H1 (cell line): ENCODE measurements at regions not wholly inside any gene's neighbourhood (a gene's known extent, or its start where the extent isn't known, plus 50 kb on each side); places are given as distances from the start of the nearest gene placed in this dataset.
A peak's percentile ranks its signal among the peaks of the same experiment; 100 is the strongest.

Experiments used
- CREB1 ChIP-seq: IDR thresholded peaks from 2 replicates; pipeline ENCODE4 v1.6.1; 2012; ENCODE audit warnings: inconsistent platforms
- GTF2F1 ChIP-seq: IDR thresholded peaks from 2 replicates; pipeline ENCODE4 v1.6.1; 2012; ENCODE audit warnings: low read depth, low read length, improper control_type of control experiment, borderline replicate concordance
- HDAC6 ChIP-seq: IDR thresholded peaks from one replicate; pipeline ENCODE4 v1.7.1; 2012; ENCODE audit warnings: low read depth, mild to moderate bottlenecking, inconsistent platforms, low read length, moderate library complexity
- KDM1A ChIP-seq: fragments of 200-600, 300-600 bp; sonication (generic); IDR thresholded peaks from 2 replicates; pipeline ENCODE4 v1.7.1; 2016; ENCODE audit warnings: mild to moderate bottlenecking, low read length, borderline replicate concordance
- TBP ChIP-seq: IDR thresholded peaks from 2 replicates; pipeline ENCODE4 v1.6.1; 2011; ENCODE audit warnings: low read depth, low read length, improper control_type of control experiment
- TEAD4 ChIP-seq: IDR thresholded peaks from 2 replicates; pipeline ENCODE4 v1.6.1; 2012; ENCODE audit warnings: low read depth, low read length, inconsistent platforms, mixed read lengths
- YY1 ChIP-seq: IDR thresholded peaks from 2 replicates; pipeline ENCODE4 v1.6.1; 2011; ENCODE audit warnings: low read depth, mild to moderate bottlenecking, low read length
- TF ChIP-seq, protein P1 (sequence below): fragments of 300-600 bp; sonication (generic); IDR thresholded peaks from 2 replicates; pipeline ENCODE4 v1.7.1; 2012; ENCODE audit warnings: low read length, moderate library complexity, mild to moderate bottlenecking, inconsistent platforms; ENCODE audit not compliant: insufficient replicate concordance
- TF ChIP-seq, protein P2 (sequence below): IDR thresholded peaks from 2 replicates; pipeline ENCODE4 v1.6.1; 2012; ENCODE audit warnings: inconsistent platforms
- TF ChIP-seq, protein P3 (sequence below): IDR thresholded peaks from 2 replicates; pipeline ENCODE4 v1.6.1; 2012; ENCODE audit warnings: low read length, inconsistent platforms

GRCh38 chr19:28292822-28293500 lies 920.0 kb downstream of the UQCRFS1 start (continued):
- TF ChIP-seq, protein P1, sequence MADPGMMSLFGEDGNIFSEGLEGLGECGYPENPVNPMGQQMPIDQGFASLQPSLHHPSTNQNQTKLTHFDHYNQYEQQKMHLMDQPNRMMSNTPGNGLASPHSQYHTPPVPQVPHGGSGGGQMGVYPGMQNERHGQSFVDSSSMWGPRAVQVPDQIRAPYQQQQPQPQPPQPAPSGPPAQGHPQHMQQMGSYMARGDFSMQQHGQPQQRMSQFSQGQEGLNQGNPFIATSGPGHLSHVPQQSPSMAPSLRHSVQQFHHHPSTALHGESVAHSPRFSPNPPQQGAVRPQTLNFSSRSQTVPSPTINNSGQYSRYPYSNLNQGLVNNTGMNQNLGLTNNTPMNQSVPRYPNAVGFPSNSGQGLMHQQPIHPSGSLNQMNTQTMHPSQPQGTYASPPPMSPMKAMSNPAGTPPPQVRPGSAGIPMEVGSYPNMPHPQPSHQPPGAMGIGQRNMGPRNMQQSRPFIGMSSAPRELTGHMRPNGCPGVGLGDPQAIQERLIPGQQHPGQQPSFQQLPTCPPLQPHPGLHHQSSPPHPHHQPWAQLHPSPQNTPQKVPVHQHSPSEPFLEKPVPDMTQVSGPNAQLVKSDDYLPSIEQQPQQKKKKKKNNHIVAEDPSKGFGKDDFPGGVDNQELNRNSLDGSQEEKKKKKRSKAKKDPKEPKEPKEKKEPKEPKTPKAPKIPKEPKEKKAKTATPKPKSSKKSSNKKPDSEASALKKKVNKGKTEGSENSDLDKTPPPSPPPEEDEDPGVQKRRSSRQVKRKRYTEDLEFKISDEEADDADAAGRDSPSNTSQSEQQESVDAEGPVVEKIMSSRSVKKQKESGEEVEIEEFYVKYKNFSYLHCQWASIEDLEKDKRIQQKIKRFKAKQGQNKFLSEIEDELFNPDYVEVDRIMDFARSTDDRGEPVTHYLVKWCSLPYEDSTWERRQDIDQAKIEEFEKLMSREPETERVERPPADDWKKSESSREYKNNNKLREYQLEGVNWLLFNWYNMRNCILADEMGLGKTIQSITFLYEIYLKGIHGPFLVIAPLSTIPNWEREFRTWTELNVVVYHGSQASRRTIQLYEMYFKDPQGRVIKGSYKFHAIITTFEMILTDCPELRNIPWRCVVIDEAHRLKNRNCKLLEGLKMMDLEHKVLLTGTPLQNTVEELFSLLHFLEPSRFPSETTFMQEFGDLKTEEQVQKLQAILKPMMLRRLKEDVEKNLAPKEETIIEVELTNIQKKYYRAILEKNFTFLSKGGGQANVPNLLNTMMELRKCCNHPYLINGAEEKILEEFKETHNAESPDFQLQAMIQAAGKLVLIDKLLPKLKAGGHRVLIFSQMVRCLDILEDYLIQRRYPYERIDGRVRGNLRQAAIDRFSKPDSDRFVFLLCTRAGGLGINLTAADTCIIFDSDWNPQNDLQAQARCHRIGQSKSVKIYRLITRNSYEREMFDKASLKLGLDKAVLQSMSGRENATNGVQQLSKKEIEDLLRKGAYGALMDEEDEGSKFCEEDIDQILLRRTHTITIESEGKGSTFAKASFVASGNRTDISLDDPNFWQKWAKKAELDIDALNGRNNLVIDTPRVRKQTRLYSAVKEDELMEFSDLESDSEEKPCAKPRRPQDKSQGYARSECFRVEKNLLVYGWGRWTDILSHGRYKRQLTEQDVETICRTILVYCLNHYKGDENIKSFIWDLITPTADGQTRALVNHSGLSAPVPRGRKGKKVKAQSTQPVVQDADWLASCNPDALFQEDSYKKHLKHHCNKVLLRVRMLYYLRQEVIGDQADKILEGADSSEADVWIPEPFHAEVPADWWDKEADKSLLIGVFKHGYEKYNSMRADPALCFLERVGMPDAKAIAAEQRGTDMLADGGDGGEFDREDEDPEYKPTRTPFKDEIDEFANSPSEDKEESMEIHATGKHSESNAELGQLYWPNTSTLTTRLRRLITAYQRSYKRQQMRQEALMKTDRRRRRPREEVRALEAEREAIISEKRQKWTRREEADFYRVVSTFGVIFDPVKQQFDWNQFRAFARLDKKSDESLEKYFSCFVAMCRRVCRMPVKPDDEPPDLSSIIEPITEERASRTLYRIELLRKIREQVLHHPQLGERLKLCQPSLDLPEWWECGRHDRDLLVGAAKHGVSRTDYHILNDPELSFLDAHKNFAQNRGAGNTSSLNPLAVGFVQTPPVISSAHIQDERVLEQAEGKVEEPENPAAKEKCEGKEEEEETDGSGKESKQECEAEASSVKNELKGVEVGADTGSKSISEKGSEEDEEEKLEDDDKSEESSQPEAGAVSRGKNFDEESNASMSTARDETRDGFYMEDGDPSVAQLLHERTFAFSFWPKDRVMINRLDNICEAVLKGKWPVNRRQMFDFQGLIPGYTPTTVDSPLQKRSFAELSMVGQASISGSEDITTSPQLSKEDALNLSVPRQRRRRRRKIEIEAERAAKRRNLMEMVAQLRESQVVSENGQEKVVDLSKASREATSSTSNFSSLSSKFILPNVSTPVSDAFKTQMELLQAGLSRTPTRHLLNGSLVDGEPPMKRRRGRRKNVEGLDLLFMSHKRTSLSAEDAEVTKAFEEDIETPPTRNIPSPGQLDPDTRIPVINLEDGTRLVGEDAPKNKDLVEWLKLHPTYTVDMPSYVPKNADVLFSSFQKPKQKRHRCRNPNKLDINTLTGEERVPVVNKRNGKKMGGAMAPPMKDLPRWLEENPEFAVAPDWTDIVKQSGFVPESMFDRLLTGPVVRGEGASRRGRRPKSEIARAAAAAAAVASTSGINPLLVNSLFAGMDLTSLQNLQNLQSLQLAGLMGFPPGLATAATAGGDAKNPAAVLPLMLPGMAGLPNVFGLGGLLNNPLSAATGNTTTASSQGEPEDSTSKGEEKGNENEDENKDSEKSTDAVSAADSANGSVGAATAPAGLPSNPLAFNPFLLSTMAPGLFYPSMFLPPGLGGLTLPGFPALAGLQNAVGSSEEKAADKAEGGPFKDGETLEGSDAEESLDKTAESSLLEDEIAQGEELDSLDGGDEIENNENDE = no peak
- TF ChIP-seq HDAC6 (no peak), TBP (no peak), KDM1A (no peak), GTF2F1 (no peak), YY1 (no peak), TEAD4 (peak; percentile 82), CREB1 (no peak)
- TF ChIP-seq, protein P2, sequence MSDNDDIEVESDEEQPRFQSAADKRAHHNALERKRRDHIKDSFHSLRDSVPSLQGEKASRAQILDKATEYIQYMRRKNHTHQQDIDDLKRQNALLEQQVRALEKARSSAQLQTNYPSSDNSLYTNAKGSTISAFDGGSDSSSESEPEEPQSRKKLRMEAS = peak; percentile 44; the same call in 1 of the 2 replicates
- TF ChIP-seq, protein P3, sequence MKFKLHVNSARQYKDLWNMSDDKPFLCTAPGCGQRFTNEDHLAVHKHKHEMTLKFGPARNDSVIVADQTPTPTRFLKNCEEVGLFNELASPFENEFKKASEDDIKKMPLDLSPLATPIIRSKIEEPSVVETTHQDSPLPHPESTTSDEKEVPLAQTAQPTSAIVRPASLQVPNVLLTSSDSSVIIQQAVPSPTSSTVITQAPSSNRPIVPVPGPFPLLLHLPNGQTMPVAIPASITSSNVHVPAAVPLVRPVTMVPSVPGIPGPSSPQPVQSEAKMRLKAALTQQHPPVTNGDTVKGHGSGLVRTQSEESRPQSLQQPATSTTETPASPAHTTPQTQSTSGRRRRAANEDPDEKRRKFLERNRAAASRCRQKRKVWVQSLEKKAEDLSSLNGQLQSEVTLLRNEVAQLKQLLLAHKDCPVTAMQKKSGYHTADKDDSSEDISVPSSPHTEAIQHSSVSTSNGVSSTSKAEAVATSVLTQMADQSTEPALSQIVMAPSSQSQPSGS = no peak
